ENCODE measurements at regions not wholly inside any gene's neighbourhood (a gene's known extent, or its start where the extent isn't known, plus 50 kb on each side); places are given as distances from the start of the nearest gene placed in this dataset.

- TF ChIP-seq CTCF (IDR thresholded peaks at IDR 0.05; ENCODE audit: low read depth, low read length, poor library complexity, severe bottlenecking) (no peak), EZH2phosphoT487 (IDR thresholded peaks at IDR 0.05; ENCODE audit: borderline replicate concordance, low read length) (no peak)
Observed at GRCh38 chr2:21836261-21836660, 712.5 kb downstream of the TDRD15 start.
